GM21515 (cell line): ENCODE measurements at regions not wholly inside any gene's neighbourhood (a gene's known extent, or its start where the extent isn't known, plus 50 kb on each side); places are given as distances from the start of the nearest gene placed in this dataset.
"Not testable (repeated sequence)": the region's sequence is repeated elsewhere in the genome, so short reads cannot be mapped to it uniquely, and the experiment has no call there.

Experiments
- ATAC-seq: cut with Tn5 transposase; IDR thresholded peaks from one replicate; pipeline ENCODE4 v1.9.1; 2021; ENCODE audit not compliant: unreplicated experiment

- no peak for ATAC-seq
Observed at GRCh38 chr2:117342415-117342814, 472.1 kb upstream of the DDX18 start.

GRCh38 chr2:117349687-117350086 is 464.8 kb upstream of the DDX18 start:
- no peak for ATAC-seq

GRCh38 chr2:117351396-117351795 is 463.1 kb upstream of the DDX18 start:
- no peak for ATAC-seq

GRCh38 chr2:117359266-117359914 is 455.1 kb upstream of the DDX18 start:
- no peak for ATAC-seq

- no peak for ATAC-seq
Observed at GRCh38 chr2:117360586-117360985, 453.9 kb upstream of the DDX18 start.

GRCh38 chr2:117378653-117379052 is 435.8 kb upstream of the DDX18 start:
- ATAC-seq = peak; percentile 76

GRCh38 chr2:117379928-117380327 is 434.6 kb upstream of the DDX18 start:
- no peak for ATAC-seq

GRCh38 chr2:117383997-117384396 is 430.5 kb upstream of the DDX18 start:
- not testable (repeated sequence) for ATAC-seq

- no peak for ATAC-seq
Observed at GRCh38 chr2:117396161-117396560, 418.3 kb upstream of the DDX18 start.

GRCh38 chr2:117401582-117401981 is 412.9 kb upstream of the DDX18 start:
- ATAC-seq = no peak

- no peak for ATAC-seq
Observed at GRCh38 chr2:117406443-117406842, 408.0 kb upstream of the DDX18 start.

- ATAC-seq = no peak
Observed at GRCh38 chr2:117407746-117408145, 406.7 kb upstream of the DDX18 start.

GRCh38 chr2:117409443-117409842 is 405.0 kb upstream of the DDX18 start:
- ATAC-seq = no peak

- ATAC-seq = no peak
Observed at GRCh38 chr2:117411983-117412382, 402.5 kb upstream of the DDX18 start.

- no peak for ATAC-seq
Observed at GRCh38 chr2:117432746-117433145, 381.7 kb upstream of the DDX18 start.

GRCh38 chr2:117436697-117437096 is 377.8 kb upstream of the DDX18 start:
- no peak for ATAC-seq

GRCh38 chr2:117470311-117471095 is 344.0 kb upstream of the DDX18 start:
- no peak for ATAC-seq

- ATAC-seq = no peak
Observed at GRCh38 chr2:117481608-117482007, 332.9 kb upstream of the DDX18 start.

- ATAC-seq = no peak
Observed at GRCh38 chr2:117485588-117485987, 328.9 kb upstream of the DDX18 start.

GRCh38 chr2:117486081-117486480 is 328.4 kb upstream of the DDX18 start:
- ATAC-seq = no peak

- no peak for ATAC-seq
Observed at GRCh38 chr2:117492209-117492851, 322.2 kb upstream of the DDX18 start.

- no peak for ATAC-seq
Observed at GRCh38 chr2:117500721-117501120, 313.8 kb upstream of the DDX18 start.
